ENCODE measurements at regions not wholly inside any gene's neighbourhood (a gene's known extent, or its start where the extent isn't known, plus 50 kb on each side); places are given as distances from the start of the nearest gene placed in this dataset.

GRCh38 chr7:137086896-137087295 is 218.4 kb downstream of the CHRM2 start:
- H3K4me1 ChIP-seq (ENCODE audit: insufficient read depth), result no peaks in the 10 kb centered on the region
- H3K9me2 ChIP-seq (replicated peaks; ENCODE audit: insufficient read depth), result no peaks in the 10 kb centered on the region
- no peaks in the 10 kb centered on the region for H3K79me2 ChIP-seq
- no peak overlapping the region for H3K27ac ChIP-seq
- H3K4me2 ChIP-seq, result no peak overlapping the region
- H3K4me3 ChIP-seq, result no peak overlapping the region
- no peak for DNase-seq (ENCODE audit: low spot score)
- no peaks in the 10 kb centered on the region for H3K36me3 ChIP-seq (replicated peaks; ENCODE audit: insufficient read depth, low read depth)
- H3K9me3 ChIP-seq (ENCODE audit: low read depth), result no peaks in the 10 kb centered on the region
- H4K20me1 ChIP-seq (ENCODE audit: insufficient read depth, poor library complexity, severe bottlenecking), result no peaks in the 10 kb centered on the region
- H2AFZ ChIP-seq, result no peak overlapping the region
- H3K27me3 ChIP-seq, result no peaks in the 10 kb centered on the region
- no peak for TF ChIP-seq EZH2 (IDR thresholded peaks at IDR 0.05; ENCODE audit: borderline replicate concordance)
- no peak for TF ChIP-seq CTCF (IDR thresholded peaks at IDR 0.05; ENCODE audit: poor library complexity)
- no peak for TF ChIP-seq EZH2phosphoT487 (IDR thresholded peaks at IDR 0.05; ENCODE audit: low read depth, severe bottlenecking, unreplicated experiment)
- WGBS (ENCODE audit: low lambda C conversion rate, missing lambda C conversion rate), result 83% methylated on average over 3 of the region's 3 CpGs

- no peak for DNase-seq (ENCODE audit: low spot score)
- H3K27ac ChIP-seq, result no peak overlapping the region
- no peaks in the 10 kb centered on the region for H4K20me1 ChIP-seq (ENCODE audit: insufficient read depth, poor library complexity, severe bottlenecking)
- H3K4me2 ChIP-seq, result no peak overlapping the region
- H3K27me3 ChIP-seq, result no peaks in the 10 kb centered on the region
- H3K36me3 ChIP-seq (replicated peaks; ENCODE audit: insufficient read depth, low read depth), result no peaks in the 10 kb centered on the region
- no peak overlapping the region for H2AFZ ChIP-seq
- no peaks in the 10 kb centered on the region for H3K9me3 ChIP-seq (ENCODE audit: low read depth)
- no peaks in the 10 kb centered on the region for H3K4me1 ChIP-seq (ENCODE audit: insufficient read depth)
- TF ChIP-seq CTCF (IDR thresholded peaks at IDR 0.05; ENCODE audit: poor library complexity) (no peak), EZH2phosphoT487 (IDR thresholded peaks at IDR 0.05; ENCODE audit: low read depth, severe bottlenecking, unreplicated experiment) (no peak), EZH2 (IDR thresholded peaks at IDR 0.05; ENCODE audit: borderline replicate concordance) (no peak)
- H3K9me2 ChIP-seq (replicated peaks; ENCODE audit: insufficient read depth), result no peaks in the 10 kb centered on the region
- no peaks in the 10 kb centered on the region for H3K79me2 ChIP-seq
- 77% methylated on average over 5 of the region's 5 CpGs for WGBS (ENCODE audit: low lambda C conversion rate, missing lambda C conversion rate)
- H3K4me3 ChIP-seq, result no peak overlapping the region
These were observed 216.3 kb downstream of the CHRM2 start for GRCh38 chr7:137084607-137085380.

GRCh38 chr7:137082391-137082790 is 213.9 kb downstream of the CHRM2 start:
- H3K4me1 ChIP-seq (ENCODE audit: insufficient read depth), result no peaks in the 10 kb centered on the region
- no peaks in the 10 kb centered on the region for H3K9me2 ChIP-seq (replicated peaks; ENCODE audit: insufficient read depth)
- no peaks in the 10 kb centered on the region for H4K20me1 ChIP-seq (ENCODE audit: insufficient read depth, poor library complexity, severe bottlenecking)
- no peak overlapping the region for H2AFZ ChIP-seq
- H3K79me2 ChIP-seq, result no peaks in the 10 kb centered on the region
- H3K27ac ChIP-seq, result no peak overlapping the region
- no peak overlapping the region for H3K4me3 ChIP-seq
- H3K4me2 ChIP-seq, result no peak overlapping the region
- no peaks in the 10 kb centered on the region for H3K9me3 ChIP-seq (ENCODE audit: low read depth)
- no peak for TF ChIP-seq EZH2 (IDR thresholded peaks at IDR 0.05; ENCODE audit: borderline replicate concordance)
- TF ChIP-seq EZH2phosphoT487 (IDR thresholded peaks at IDR 0.05; ENCODE audit: low read depth, severe bottlenecking, unreplicated experiment), result no peak
- TF ChIP-seq CTCF (IDR thresholded peaks at IDR 0.05; ENCODE audit: poor library complexity), result no peak
- H3K36me3 ChIP-seq (replicated peaks; ENCODE audit: insufficient read depth, low read depth), result no peaks in the 10 kb centered on the region
- H3K27me3 ChIP-seq, result no peaks in the 10 kb centered on the region
- no peak for DNase-seq (ENCODE audit: low spot score)
